ENCODE measurements at regions not wholly inside any gene's neighbourhood (a gene's known extent, or its start where the extent isn't known, plus 50 kb on each side); places are given as distances from the start of the nearest gene placed in this dataset.

- no peak for ATAC-seq
- Mint-ChIP-seq H3K36me3 (ENCODE audit: low read depth) (no peaks in the 10 kb centered on the region), H3K4me1 (peaks cover 15% of the 10 kb centered on the region), H3K27me3 (ENCODE audit: insufficient read depth, low read depth, poor library complexity) (no peaks in the 10 kb centered on the region), H3K27ac (no peak overlapping the region), H3K9me3 (no peaks in the 10 kb centered on the region), H3K4me3 (no peak overlapping the region)
- H4K20me1 ChIP-seq (replicated peaks; ENCODE audit: insufficient read depth) = no peaks in the 10 kb centered on the region
- no peaks in the 10 kb centered on the region for H3K79me2 ChIP-seq (replicated peaks; ENCODE audit: insufficient read depth)
- H3K36me3 ChIP-seq (ENCODE audit: insufficient read depth) = no peaks in the 10 kb centered on the region
- H3K27me3 ChIP-seq (ENCODE audit: insufficient read depth) = no peaks in the 10 kb centered on the region
- no peaks in the 10 kb centered on the region for H3K9me2 ChIP-seq (ENCODE audit: insufficient read depth)
- H3K4me3 ChIP-seq = no peak overlapping the region
- DNase-seq (ENCODE audit: low spot score) = no peak
- H3K27ac ChIP-seq (ENCODE audit: low read depth) = no peak overlapping the region
- H3F3A ChIP-seq (replicated peaks; ENCODE audit: low read depth) = no peaks in the 10 kb centered on the region
- peak overlapping the region; percentile 36; the same call in 1 of the 2 replicates for H3K4me2 ChIP-seq
- peaks cover 10% of the 10 kb centered on the region; the same call in 1 of the 2 replicates for H3K4me1 ChIP-seq (ENCODE audit: insufficient read depth)
- TF ChIP-seq ETS1 (IDR thresholded peaks at IDR 0.05) = no peak
- no peak for TF ChIP-seq CTCF (conservative IDR thresholded peaks at IDR 0.05; ENCODE audit: low read depth in 2 of 2)
- TF ChIP-seq CREB1 (CRISPR knock-in tag; IDR thresholded peaks at IDR 0.05; ENCODE audit: low read depth) = no peak
- TF ChIP-seq EZH2 (IDR thresholded peaks at IDR 0.05; ENCODE audit: low read depth, unreplicated experiment) = no peak
- TF ChIP-seq ZNF114 (CRISPR knock-in tag; IDR thresholded peaks at IDR 0.05) = no peak
- TF ChIP-seq ZNF462 (CRISPR knock-in tag; IDR thresholded peaks at IDR 0.05) = no peak
- TF ChIP-seq ZNF331 (CRISPR knock-in tag; IDR thresholded peaks at IDR 0.05; ENCODE audit: low read depth) = no peak
- TF ChIP-seq STAT1 (IDR thresholded peaks at IDR 0.05; ENCODE audit: unreplicated experiment) = no peak
- TF ChIP-seq POLR2AphosphoS5 (IDR thresholded peaks at IDR 0.05; ENCODE audit: low read depth) = no peak
- TF ChIP-seq EZH2phosphoT487 (IDR thresholded peaks at IDR 0.05; ENCODE audit: unreplicated experiment) = no peak
- no peak for TF ChIP-seq NANOG (IDR thresholded peaks at IDR 0.05; ENCODE audit: borderline replicate concordance)
- no peak for TF ChIP-seq JUNB (IDR thresholded peaks at IDR 0.05; ENCODE audit: unreplicated experiment)
- TF ChIP-seq REST (IDR thresholded peaks at IDR 0.05; ENCODE audit: unreplicated experiment) = no peak
- peak overlapping the region; percentile 23 for H2AFZ ChIP-seq
Measured at GRCh38 chr10:63799521-63800300, 278.5 kb downstream of the REEP3 start.
